SK-N-MC (cell line): ENCODE measurements at regions not wholly inside any gene's neighbourhood (a gene's known extent, or its start where the extent isn't known, plus 50 kb on each side); places are given as distances from the start of the nearest gene placed in this dataset.

Experiments
- EZH2 ChIP-seq: fragments of 200-600 bp; sonication (generic); IDR thresholded peaks from one replicate; pipeline ENCODE4 v1.6.1; 2017; ENCODE audit warnings: antibody characterized with exemption
- POLR2AphosphoS5 ChIP-seq: IDR thresholded peaks from 2 replicates; pipeline ENCODE4 v1.6.1; 2012; ENCODE audit warnings: mild to moderate bottlenecking, low read depth, low read length, borderline replicate concordance

DNA sequence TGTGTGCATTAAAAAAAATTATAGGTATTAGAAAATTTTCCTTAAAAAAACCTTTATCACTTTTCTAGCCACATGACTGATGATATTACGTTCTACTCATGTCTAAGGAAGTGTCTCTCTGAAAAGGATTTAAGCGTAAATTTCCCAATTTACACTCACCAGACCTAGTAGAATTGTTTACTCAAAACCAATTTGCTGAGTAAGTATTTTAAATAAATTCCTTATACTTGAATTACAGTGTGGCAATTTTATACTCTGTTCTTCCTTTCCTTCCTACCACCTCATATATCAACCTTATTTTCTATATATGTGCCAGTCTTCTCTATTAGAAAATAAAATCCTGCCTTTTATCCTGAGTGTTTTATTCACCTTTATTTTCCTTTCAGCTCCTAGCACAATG lies 1035.1 kb downstream of the TRHDE start:
- no peak for TF ChIP-seq POLR2AphosphoS5
- TF ChIP-seq EZH2 = no peak
